ENCODE measurements at regions not wholly inside any gene's neighbourhood (a gene's known extent, or its start where the extent isn't known, plus 50 kb on each side); places are given as distances from the start of the nearest gene placed in this dataset.
"Not testable (repeated sequence)": the region's sequence is repeated elsewhere in the genome, so short reads cannot be mapped to it uniquely, and the experiment has no call there.

DNA sequence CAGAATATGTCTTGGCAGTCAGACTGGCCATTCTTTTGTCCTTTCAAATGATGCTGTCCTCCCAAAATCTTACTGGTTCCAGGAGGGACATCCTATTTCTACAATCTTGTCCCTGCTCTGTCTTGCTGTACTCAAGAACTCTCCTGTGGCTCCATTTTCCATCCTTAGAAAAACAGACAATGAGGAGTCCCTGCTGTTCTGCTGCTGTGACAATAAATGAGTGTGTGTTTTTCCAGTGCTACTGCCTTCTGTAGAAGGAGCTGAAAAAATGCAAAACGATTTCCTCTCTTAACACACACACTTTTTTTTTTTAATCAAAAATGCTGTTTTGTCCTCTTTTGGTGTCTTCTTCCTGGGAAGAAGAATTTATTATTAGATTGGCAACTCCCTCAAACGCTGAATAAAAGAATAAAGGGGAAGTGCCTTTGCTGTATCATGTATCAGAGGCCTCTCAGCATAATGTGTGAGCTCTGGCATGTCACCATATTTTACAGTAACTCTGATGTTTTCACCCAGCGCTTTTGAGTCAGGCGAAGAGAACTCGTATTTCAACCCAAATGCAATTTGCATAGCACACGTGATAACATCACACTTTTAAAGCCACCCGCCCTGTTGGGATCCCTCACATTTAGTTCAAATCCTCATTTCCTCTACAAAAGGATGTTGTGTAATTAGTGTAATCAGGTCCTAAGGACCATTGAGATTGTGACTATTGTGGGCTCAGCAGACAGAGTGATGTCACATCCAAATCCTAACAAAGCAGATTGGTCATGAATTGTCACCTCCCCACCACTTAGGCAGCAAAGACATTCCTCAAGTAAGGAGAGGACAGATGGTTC lies 496.0 kb upstream of the LARGE1 start:
- DNase-seq (ENCODE audit: low read depth in 4 of 4, low spot score in 2 of 4): no peak

DNA sequence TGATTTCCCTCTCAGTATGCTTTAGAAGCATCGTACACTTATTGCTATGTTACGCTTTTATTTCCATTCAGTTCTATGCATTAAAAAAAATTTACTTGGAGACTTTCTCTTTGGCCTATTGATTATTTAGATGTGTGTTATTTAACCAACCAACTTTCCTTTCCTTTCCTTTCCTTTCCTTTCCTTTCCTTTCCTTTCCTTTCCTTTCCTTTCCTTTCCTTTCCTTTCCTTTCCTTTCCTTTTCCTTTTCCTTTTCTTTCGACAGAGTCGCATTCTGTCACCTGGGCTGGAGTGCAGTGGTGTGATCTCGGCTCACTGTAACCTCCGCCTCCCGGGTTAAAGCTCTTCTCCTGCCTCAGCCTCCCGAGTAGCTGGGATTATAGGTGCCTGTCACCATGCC lies 502.7 kb upstream of the LARGE1 start:
- DNase-seq (ENCODE audit: low read depth in 4 of 4, low spot score in 2 of 4): not testable (repeated sequence)

DNA sequence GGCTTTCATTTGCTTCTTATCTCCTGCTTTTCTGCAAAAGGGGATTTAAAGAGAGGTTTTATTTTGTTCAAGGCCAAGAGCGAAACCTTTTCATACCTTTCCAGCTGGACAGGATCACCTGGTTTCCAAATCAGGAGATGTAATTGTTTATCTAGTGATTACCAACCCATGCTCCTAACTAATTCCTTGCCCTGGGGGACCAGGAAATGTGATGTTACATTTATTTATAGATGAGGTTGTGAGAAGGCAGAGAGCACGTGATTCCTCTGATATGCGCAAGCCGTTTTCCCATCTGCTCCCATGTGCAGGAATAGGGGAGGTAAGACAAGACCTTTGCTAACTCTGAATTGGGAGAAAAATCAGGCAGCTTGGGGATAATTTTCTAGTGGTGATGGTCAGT lies 507.2 kb upstream of the LARGE1 start:
- no peak for DNase-seq (ENCODE audit: low read depth in 4 of 4, low spot score in 2 of 4)

- no peak for DNase-seq (ENCODE audit: low read depth in 4 of 4, low spot score in 2 of 4)
Measured at GRCh38 chr22:34427841-34428240, 507.6 kb upstream of the LARGE1 start.

DNA sequence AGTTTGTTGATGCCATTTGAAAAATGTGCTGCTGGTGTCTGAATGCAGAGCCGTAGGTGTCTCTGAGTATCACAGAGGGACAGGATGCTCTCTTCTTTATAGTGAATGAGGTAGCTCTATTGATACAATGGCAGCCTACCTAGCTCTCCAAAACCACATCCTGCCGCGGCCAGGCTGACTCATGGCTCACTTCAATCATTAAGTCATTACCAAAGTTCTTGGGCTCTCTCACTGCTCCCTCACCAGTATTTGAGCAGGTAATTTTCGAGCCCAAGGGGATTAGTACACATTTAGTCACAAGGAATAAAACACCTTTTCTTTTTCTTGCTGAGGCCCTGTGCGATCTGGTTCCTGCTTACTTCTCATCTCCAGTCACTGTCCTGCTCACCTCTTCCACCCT lies 509.0 kb upstream of the LARGE1 start:
- no peak for DNase-seq (ENCODE audit: low read depth in 4 of 4, low spot score in 2 of 4)

DNA sequence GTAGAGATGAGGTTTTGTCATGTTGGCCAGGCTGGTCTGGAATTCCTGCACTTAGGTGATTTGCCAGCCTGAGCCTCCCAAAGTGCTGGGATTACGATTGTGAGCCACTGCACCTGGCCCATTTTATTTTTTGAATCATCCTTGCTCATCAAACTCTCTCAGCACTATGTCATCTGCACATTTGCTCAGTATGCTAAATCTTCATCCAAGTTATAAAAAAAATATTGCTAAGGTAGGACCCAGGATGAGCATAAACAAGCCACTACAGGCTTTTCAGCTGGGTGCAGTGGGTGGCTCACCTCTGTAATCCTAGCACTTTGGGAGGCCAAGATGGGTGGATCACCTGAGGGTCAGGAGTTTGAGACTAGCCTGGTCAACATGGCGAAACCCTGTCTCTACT lies 510.1 kb upstream of the LARGE1 start:
- DNase-seq (ENCODE audit: low read depth in 4 of 4, low spot score in 2 of 4): no peak

DNA sequence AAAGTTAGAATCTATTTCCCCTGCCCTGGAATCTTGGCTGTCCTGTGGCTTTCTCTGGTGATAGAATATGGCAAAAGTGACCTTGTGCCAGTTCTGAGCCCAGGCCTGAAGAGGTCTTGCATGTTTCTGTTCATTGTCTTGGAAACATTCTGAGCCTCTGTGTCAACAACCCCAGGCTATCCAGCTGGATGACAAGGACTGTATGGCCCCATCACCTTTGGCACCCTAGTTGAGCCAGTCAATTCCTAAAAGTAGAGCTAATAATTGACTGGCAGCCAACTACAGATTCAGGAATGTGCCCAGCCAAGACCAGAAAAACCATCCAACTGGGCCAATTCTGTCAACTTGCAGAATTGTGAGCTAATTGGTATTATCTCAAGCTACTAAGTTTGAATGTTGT lies 514.1 kb upstream of the LARGE1 start:
- DNase-seq (ENCODE audit: low read depth in 4 of 4, low spot score in 2 of 4): no peak

- DNase-seq (ENCODE audit: low read depth in 4 of 4, low spot score in 2 of 4): no peak
Measured at GRCh38 chr22:34437140-34437539, 516.9 kb upstream of the LARGE1 start.

- no peak for DNase-seq (ENCODE audit: low read depth in 4 of 4, low spot score in 2 of 4)
Measured at GRCh38 chr22:34454598-34454997, 534.3 kb upstream of the LARGE1 start.

DNA sequence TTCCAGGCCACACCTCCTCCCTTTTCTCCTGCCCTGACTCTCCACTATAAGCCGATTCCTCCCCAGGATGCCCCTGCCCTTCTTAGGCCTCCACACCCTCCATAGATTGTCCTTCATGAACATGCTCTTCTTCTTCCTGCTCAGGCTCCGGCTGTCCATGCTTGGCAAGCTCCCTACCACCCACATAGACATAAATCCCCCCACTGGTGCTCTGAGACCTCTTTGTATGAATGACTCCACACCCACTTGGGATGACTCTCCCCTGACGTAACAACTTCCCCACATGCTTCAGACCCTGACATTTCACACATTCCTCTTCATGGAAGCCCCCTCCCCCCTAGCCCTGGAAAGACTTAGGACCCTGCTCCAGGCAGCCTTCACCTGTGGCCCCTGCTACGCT lies 542.5 kb upstream of the LARGE1 start:
- no peak for DNase-seq (ENCODE audit: low read depth in 4 of 4, low spot score in 2 of 4)

DNA sequence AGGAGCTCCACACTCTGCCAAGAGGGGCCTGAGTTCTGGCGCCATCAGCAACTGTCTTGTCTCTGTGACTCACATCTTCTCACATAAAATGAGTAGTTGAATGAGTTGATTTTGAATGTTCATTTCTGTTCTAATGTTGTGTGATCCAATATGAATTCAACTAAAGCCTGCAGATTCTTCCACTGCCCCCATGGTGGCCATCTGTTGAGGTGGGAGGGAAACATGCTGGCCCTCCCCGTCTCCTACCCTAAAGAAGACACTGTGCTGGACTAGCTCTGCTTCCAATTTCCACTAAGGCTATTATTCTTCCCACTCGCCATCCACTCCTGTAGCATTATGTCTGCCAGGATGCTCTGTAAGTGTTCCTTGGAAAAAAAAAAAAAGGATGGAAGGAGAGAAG lies 555.6 kb upstream of the LARGE1 start:
- DNase-seq (ENCODE audit: low read depth in 4 of 4, low spot score in 2 of 4): no peak

DNA sequence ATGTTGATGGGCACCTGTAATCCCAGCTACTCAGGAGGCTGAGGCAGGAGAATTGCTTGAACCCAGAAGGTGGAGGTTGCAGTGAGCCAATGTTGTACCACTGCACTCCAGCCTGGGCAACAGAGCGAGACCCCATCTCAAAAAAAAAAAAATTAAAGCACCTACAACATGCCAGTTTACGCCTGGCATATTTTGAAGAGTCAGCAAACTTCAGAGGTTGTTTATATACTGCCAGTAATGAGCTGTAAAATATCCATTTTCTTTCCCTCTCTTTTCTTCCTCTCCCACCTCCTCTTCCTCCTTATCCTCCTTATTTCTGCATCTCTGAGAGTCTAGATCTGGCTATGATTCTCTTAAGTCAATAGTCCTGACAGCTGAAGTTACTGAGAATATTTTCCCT lies 556.5 kb upstream of the LARGE1 start:
- DNase-seq (ENCODE audit: low read depth in 4 of 4, low spot score in 2 of 4): no peak

- no peak for DNase-seq (ENCODE audit: low read depth in 4 of 4, low spot score in 2 of 4)
Measured at GRCh38 chr22:34481090-34481489, 560.8 kb upstream of the LARGE1 start.

DNA sequence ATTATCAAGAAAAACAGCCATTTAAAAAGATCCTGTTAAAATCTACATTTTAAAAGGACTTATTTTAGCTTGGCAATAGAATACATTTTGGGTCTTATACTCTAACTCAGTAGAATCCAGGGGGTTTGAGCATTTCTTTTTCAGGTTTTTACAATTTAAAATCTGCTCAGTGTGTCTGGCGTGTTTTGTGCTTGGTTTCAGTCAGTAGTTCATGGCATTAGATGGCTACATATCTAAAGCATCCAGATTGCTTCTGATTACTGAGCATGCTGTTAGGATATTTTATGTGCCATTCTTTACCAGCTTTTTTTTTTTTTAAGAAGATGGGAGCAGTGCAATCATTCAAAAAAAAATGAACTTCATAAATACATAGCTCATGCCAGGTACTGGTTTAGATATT lies 566.1 kb upstream of the LARGE1 start:
- no peak for DNase-seq (ENCODE audit: low read depth in 4 of 4, low spot score in 2 of 4)

GRCh38 chr22:34489861-34490260 lies 569.6 kb upstream of the LARGE1 start:
- DNase-seq (ENCODE audit: low read depth in 4 of 4, low spot score in 2 of 4): no peak

- peak; percentile 39 to 87 (median 74) for DNase-seq (ENCODE audit: low read depth in 4 of 4, low spot score in 2 of 4)
Measured at GRCh38 chr22:34490886-34491285, 570.6 kb upstream of the LARGE1 start.

DNA sequence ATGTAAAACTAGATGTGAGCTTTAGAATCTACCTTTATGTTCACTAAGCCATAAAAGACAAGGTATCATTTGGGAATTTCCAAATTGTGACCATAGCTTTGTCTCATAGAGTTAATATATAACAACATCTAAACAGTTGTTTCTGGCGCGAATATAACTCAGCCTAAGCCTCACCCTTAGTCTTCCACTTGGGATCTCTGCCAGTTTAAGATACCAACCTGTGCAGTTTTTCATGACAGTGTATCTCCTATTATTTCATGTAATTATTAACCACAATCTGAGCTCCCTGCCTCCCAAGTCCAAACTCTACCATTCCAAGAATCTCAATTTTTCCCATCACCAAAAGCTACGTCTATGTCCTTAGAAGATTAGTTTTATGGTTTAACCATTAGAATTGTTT lies 572.5 kb upstream of the ISX start:
- no peak for DNase-seq (ENCODE audit: low read depth in 4 of 4, low spot score in 2 of 4)

GRCh38 chr22:34501366-34501965 lies 564.5 kb upstream of the ISX start:
- DNase-seq (ENCODE audit: low read depth in 4 of 4, low spot score in 2 of 4): no peak

GRCh38 chr22:34502821-34503220 lies 563.1 kb upstream of the ISX start:
- DNase-seq (ENCODE audit: low read depth in 4 of 4, low spot score in 2 of 4): no peak

DNA sequence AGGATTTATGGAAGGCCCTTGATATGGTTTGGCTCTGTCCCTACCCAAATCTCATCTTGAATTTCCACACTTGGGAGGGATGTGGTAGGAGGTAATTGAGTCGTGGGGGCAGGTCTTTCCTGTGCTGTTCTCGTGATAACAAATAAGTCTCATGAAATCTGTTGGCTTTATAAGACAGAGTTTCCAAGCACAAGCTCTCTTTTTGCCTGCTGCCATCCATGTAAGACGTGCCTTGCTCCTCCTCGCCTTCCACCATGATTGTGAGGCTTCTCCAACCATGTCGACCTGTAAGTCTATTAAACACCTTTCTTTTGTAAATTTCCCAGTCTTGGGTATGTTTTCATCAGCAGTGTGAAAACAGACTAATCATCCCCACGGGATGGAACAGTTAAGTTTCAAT lies 557.2 kb upstream of the ISX start:
- DNase-seq (ENCODE audit: low read depth in 4 of 4, low spot score in 2 of 4): no peak

GRCh38 chr22:34526681-34527080 lies 539.3 kb upstream of the ISX start:
- DNase-seq (ENCODE audit: low read depth in 4 of 4, low spot score in 2 of 4): no peak

- DNase-seq (ENCODE audit: low read depth in 4 of 4, low spot score in 2 of 4): no peak
Measured at GRCh38 chr22:34534101-34534500, 531.9 kb upstream of the ISX start.

Data from left renal cortex interstitium (tissue), 4 donors.